Stimulated activated CD4-positive, alpha-beta T cell treated with anti-CD3 and anti-CD28 coated beads, TNF-alpha, amount 100 ng/mL, for 1 hour (primary cell): ENCODE measurements at regions not wholly inside any gene's neighbourhood (a gene's known extent, or its start where the extent isn't known, plus 50 kb on each side); places are given as distances from the start of the nearest gene placed in this dataset.
"Not testable (repeated sequence)": the region's sequence is repeated elsewhere in the genome, so short reads cannot be mapped to it uniquely, and the experiment has no call there.

ENCODE experiments used
- DNase-seq, 3 donors: peaks; one replicate each; pipeline ENCODE4 v3.0.0-alpha.2; 2020; ENCODE audit warnings: low read depth in 3 of 3, low spot score in 1 of 3

- no peak for DNase-seq
Measured at GRCh38 chr22:26957897-26958296, 300.5 kb downstream of the MIAT start.

GRCh38 chr22:26958378-26958777 is 301.0 kb downstream of the MIAT start:
- no peak for DNase-seq

- DNase-seq: no peak
Measured at GRCh38 chr22:26964642-26965041, 307.3 kb downstream of the MIAT start.

- no peak for DNase-seq
Measured at GRCh38 chr22:26967282-26967681, 309.9 kb downstream of the MIAT start.

- DNase-seq: no peak
Measured at GRCh38 chr22:26968859-26969523, 311.6 kb downstream of the MIAT start.

GRCh38 chr22:26970809-26971394 is 313.5 kb downstream of the MIAT start:
- no peak for DNase-seq

- no peak for DNase-seq
Measured at GRCh38 chr22:26972286-26972685, 314.9 kb downstream of the MIAT start.

GRCh38 chr22:26972915-26973314 is 315.5 kb downstream of the MIAT start:
- DNase-seq: not testable (repeated sequence)

GRCh38 chr22:26974034-26974433 is 316.6 kb downstream of the MIAT start:
- DNase-seq: no peak

- DNase-seq: no peak
Measured at GRCh38 chr22:26974914-26975803, 317.8 kb downstream of the MIAT start.

GRCh38 chr22:26975865-26976264 is 318.5 kb downstream of the MIAT start:
- no peak for DNase-seq

- no peak for DNase-seq
Measured at GRCh38 chr22:26977741-26978376, 320.5 kb downstream of the MIAT start.

GRCh38 chr22:26979294-26979693 is 321.9 kb downstream of the MIAT start:
- no peak for DNase-seq

- no peak for DNase-seq
Measured at GRCh38 chr22:26981111-26981510, 323.7 kb downstream of the MIAT start.

GRCh38 chr22:26981541-26981940 is 324.2 kb downstream of the MIAT start:
- no peak for DNase-seq

- DNase-seq: no peak
Measured at GRCh38 chr22:26983311-26983710, 325.9 kb downstream of the MIAT start.

GRCh38 chr22:26985206-26985605 is 327.8 kb downstream of the MIAT start:
- DNase-seq: no peak

GRCh38 chr22:26985931-26986782 is 328.8 kb downstream of the MIAT start:
- no peak for DNase-seq

GRCh38 chr22:26986884-26987283 is 329.5 kb downstream of the MIAT start:
- no peak for DNase-seq

- DNase-seq: no peak
Measured at GRCh38 chr22:26990503-26991189, 333.3 kb downstream of the MIAT start.
